ENCODE measurements at regions not wholly inside any gene's neighbourhood (a gene's known extent, or its start where the extent isn't known, plus 50 kb on each side); places are given as distances from the start of the nearest gene placed in this dataset.

DNA sequence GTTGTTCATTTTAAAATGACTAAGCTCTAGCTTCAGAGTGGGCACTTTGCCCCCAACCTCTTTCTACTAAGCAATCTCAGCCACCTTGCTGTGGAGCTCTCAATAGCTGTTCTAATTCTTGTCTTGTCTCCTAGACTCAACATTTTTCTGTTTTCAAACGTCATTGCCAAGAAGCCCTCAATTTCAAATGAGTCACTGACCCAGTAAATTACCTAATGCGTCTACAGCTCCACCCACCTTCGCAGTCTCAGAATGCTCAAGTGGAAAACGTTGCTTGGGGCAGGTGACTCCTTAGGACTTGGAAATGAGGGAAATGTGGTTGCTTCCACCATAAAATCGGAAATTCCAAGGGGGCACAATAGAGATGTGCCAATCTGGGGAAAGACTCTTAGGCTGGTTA, 59.0 kb downstream of the ING2 start:
- H3K4me3 ChIP-seq (ENCODE audit: control insufficient read depth, low read depth, low read length), result no peak overlapping the region
- TF ChIP-seq, protein P1, sequence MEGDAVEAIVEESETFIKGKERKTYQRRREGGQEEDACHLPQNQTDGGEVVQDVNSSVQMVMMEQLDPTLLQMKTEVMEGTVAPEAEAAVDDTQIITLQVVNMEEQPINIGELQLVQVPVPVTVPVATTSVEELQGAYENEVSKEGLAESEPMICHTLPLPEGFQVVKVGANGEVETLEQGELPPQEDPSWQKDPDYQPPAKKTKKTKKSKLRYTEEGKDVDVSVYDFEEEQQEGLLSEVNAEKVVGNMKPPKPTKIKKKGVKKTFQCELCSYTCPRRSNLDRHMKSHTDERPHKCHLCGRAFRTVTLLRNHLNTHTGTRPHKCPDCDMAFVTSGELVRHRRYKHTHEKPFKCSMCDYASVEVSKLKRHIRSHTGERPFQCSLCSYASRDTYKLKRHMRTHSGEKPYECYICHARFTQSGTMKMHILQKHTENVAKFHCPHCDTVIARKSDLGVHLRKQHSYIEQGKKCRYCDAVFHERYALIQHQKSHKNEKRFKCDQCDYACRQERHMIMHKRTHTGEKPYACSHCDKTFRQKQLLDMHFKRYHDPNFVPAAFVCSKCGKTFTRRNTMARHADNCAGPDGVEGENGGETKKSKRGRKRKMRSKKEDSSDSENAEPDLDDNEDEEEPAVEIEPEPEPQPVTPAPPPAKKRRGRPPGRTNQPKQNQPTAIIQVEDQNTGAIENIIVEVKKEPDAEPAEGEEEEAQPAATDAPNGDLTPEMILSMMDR (IDR thresholded peaks at IDR 0.05; ENCODE audit: control insufficient read depth, insufficient read depth, low read depth, low read length, missing control alignments), result no peak
- DNase-seq (ENCODE audit: low read depth), result peak; percentile 18

DNA sequence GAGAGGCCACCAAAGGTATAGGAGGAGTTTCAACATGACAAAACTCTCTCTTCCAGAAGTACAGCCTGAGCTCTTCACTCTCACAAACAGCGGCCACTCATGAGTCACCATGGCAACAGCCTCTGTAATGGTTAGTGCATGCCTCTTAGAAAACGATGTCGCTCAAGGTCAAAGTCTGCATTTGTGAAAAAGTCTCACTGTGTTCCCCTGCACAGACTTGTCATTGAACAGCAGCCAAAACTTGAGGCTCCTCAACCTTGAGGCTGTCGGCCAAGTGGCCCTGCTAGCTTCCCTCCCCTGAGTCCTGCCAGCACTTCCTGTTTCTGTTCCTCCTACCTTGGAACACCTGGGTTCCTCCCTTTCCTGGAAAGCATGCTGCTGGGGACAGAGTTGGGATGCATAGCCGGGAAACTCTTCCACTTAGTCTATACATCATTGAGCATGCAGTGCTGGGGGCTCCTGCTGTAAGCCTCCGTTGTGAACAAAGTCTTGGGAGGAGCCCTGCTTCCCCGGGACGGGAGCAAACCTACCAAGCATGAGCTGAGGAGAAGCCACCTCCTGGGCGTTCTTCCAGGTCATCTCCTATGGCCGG, 66.6 kb downstream of the ING2 start:
- TF ChIP-seq, protein P1 (IDR thresholded peaks at IDR 0.05; ENCODE audit: control insufficient read depth, insufficient read depth, low read depth, low read length, missing control alignments), result no peak
- H3K4me3 ChIP-seq (ENCODE audit: control insufficient read depth, low read depth, low read length), result no peak overlapping the region
- DNase-seq (ENCODE audit: low read depth), result no peak

DNA sequence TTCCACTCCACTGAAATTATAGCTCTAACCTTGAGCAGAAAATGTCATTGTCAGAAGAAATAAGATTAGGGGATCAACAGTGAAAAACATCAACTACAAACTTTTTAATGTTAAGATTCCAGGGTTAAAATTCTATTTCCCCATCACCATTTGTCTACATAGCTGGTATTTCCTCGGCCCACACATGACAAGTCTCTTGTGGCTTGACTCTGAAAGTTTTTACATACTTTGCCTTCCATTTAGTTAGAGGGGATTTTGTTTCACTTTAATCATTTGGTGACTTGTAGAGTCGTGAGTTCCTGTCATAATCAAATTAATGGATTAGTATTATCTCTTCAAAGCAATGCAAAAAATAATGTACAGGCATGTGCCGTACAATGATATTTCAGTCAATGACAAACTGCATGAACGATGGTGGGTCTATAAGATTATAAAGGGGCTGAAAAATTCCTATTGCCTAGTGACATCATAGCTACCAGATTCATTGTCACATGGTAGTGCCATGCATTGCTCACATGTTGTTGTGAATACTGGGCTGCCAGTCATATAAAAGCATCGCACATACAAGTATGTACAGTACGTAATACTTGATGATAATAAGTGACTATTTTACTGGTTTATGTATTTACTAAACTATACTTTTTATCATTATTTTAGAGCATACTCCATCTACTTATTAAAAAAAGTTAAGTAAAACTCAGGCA, 72.0 kb downstream of the ING2 start:
- no peak for DNase-seq (ENCODE audit: low read depth)
- TF ChIP-seq, protein P1 (IDR thresholded peaks at IDR 0.05; ENCODE audit: control insufficient read depth, insufficient read depth, low read depth, low read length, missing control alignments), result no peak
- no peak overlapping the region for H3K4me3 ChIP-seq (ENCODE audit: control insufficient read depth, low read depth, low read length)

DNA sequence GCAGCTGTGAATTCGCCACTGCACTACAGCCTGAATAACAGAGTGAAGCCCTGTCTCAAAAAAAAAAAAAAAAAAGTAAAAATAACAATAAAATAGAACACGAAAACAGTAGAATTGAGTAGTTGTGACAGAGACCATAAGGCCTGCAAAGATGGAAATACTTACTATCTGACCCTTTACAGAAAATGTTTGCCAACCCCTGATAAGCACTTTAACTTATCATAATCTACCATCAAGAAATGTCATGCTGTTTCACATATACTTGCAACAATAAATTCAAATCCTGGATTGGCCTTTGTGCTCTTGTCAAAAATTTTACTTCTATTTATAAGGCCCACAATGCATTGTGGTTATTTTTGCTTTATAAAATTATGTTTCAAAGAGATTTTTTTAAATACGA, 75.5 kb downstream of the ING2 start:
- no peak overlapping the region for H3K4me3 ChIP-seq (ENCODE audit: control insufficient read depth, low read depth, low read length)
- no peak for DNase-seq (ENCODE audit: low read depth)
- TF ChIP-seq, protein P1 (IDR thresholded peaks at IDR 0.05; ENCODE audit: control insufficient read depth, insufficient read depth, low read depth, low read length, missing control alignments), result no peak

DNA sequence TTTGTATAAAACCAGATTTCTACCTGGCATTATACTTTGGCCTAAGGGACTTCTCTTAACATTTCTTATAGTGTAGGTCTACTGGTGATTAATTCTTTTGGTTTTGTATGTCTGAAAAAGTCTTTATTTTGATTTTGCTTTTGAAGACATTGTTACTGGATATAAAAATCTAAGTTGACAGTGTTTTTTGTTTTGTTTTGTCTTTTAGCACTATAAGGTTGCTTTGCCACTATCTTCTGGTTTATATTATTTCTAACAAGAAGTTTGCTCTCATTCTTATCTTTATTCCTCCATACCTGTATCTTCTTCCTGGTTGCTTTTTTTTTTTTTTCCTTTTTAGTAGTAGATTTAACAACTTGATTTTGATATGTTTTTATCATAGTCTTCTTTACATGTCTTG, 76.0 kb downstream of the ING2 start:
- TF ChIP-seq, protein P1 (IDR thresholded peaks at IDR 0.05; ENCODE audit: control insufficient read depth, insufficient read depth, low read depth, low read length, missing control alignments), result no peak
- no peak for DNase-seq (ENCODE audit: low read depth)
- H3K4me3 ChIP-seq (ENCODE audit: control insufficient read depth, low read depth, low read length), result no peak overlapping the region

DNA sequence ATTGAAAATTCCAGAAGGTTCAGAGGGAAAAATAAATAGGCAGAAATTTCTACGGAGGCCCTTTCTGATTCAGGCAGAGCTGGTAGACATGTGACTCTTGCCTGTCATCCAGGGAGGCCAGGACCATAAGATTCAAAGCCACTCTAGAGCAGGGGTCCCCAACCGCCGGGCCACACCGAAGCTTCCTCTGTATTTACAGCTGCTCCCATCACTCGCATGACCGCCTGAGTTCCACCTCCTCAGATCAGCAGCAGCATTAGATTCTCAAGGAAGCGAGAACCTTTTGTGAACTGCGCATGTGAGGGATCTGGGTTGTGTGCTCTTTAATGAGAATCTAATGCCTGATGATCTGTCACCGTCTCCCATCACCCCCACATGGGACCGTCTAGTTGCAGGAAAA, 72.2 kb downstream of the RWDD4 start:
- TF ChIP-seq, protein P1 (IDR thresholded peaks at IDR 0.05; ENCODE audit: control insufficient read depth, insufficient read depth, low read depth, low read length, missing control alignments), result no peak
- DNase-seq (ENCODE audit: low read depth), result no peak
- H3K4me3 ChIP-seq (ENCODE audit: control insufficient read depth, low read depth, low read length), result no peak overlapping the region
